Bone marrow (tissue), 2 donors: ENCODE measurements at regions not wholly inside any gene's neighbourhood (a gene's known extent, or its start where the extent isn't known, plus 50 kb on each side); places are given as distances from the start of the nearest gene placed in this dataset.

Source experiments
- DNase-seq, 2 donors: peaks; one replicate each; lab custom pipeline; 2025; lab: John Stamatoyannopoulos, UW

- DNase-seq = no peak
These were observed 78.1 kb upstream of the SLC38A11 start for GRCh38 chr2:165033402-165033801.

GRCh38 chr2:165032559-165032958 lies 77.2 kb upstream of the SLC38A11 start:
- no peak for DNase-seq

GRCh38 chr2:165024199-165024598 lies 68.9 kb upstream of the SLC38A11 start:
- no peak for DNase-seq

- DNase-seq = no peak
These were observed 67.5 kb upstream of the SLC38A11 start for GRCh38 chr2:165022781-165023180.

- DNase-seq = no peak
These were observed 62.8 kb upstream of the SLC38A11 start for GRCh38 chr2:165017966-165018596.

- DNase-seq = peak in 1 of 2 donors; percentile 56
These were observed 61.6 kb upstream of the SLC38A11 start for GRCh38 chr2:165016772-165017411.

- peak; percentile 3 to 27 for DNase-seq
These were observed 59.8 kb upstream of the SLC38A11 start for GRCh38 chr2:165015052-165015642.

- no peak for DNase-seq
These were observed 58.8 kb upstream of the SLC38A11 start for GRCh38 chr2:165013944-165014619.

GRCh38 chr2:165011199-165011598 lies 55.9 kb upstream of the SLC38A11 start:
- DNase-seq = no peak

GRCh38 chr2:165010556-165010955 lies 55.2 kb upstream of the SLC38A11 start:
- DNase-seq = no peak

- DNase-seq = no peak
These were observed 54.1 kb upstream of the SLC38A11 start for GRCh38 chr2:165009466-165009865.

- no peak for DNase-seq
These were observed 53.5 kb upstream of the SLC38A11 start for GRCh38 chr2:165008730-165009315.

- no peak for DNase-seq
These were observed 51.9 kb upstream of the SLC38A11 start for GRCh38 chr2:165007161-165007744.
